ENCODE measurements at regions not wholly inside any gene's neighbourhood (a gene's known extent, or its start where the extent isn't known, plus 50 kb on each side); places are given as distances from the start of the nearest gene placed in this dataset.

DNA sequence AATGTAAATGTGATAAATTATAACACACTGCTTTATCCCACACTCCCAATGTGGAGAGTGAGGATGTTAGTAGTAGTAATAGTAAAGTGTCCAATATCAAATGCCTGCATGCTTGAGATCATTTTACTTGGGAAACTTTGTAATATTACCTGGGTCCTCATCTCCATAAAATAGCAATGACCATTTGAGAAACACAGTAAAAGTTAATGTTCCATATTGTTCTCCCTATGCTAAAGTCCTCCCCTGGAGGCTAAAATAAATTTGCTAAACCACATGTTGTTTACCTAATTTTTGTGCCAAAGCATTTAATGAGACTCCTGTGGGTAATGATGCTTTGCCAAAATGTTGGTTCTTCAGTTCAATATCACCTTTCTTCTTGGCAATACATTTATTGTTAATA is 291.2 kb downstream of the CDH10 start:
- TF ChIP-seq, protein P1, sequence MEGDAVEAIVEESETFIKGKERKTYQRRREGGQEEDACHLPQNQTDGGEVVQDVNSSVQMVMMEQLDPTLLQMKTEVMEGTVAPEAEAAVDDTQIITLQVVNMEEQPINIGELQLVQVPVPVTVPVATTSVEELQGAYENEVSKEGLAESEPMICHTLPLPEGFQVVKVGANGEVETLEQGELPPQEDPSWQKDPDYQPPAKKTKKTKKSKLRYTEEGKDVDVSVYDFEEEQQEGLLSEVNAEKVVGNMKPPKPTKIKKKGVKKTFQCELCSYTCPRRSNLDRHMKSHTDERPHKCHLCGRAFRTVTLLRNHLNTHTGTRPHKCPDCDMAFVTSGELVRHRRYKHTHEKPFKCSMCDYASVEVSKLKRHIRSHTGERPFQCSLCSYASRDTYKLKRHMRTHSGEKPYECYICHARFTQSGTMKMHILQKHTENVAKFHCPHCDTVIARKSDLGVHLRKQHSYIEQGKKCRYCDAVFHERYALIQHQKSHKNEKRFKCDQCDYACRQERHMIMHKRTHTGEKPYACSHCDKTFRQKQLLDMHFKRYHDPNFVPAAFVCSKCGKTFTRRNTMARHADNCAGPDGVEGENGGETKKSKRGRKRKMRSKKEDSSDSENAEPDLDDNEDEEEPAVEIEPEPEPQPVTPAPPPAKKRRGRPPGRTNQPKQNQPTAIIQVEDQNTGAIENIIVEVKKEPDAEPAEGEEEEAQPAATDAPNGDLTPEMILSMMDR (conservative IDR thresholded peaks at IDR 0.05; ENCODE audit: low read depth) = no peak
- POLR2A ChIA-PET (ENCODE audit: low non-redundant PET) = no interaction called here
- no peak overlapping the region for H3K27ac ChIP-seq
- CTCF ChIA-PET = interaction anchor here (0.7 kb wide), 1 partner anchor 8 kb away, joined by 3 read pairs; no protein-coding TSS in a partner anchor
- no peak for DNase-seq (ENCODE audit: low spot score)

DNA sequence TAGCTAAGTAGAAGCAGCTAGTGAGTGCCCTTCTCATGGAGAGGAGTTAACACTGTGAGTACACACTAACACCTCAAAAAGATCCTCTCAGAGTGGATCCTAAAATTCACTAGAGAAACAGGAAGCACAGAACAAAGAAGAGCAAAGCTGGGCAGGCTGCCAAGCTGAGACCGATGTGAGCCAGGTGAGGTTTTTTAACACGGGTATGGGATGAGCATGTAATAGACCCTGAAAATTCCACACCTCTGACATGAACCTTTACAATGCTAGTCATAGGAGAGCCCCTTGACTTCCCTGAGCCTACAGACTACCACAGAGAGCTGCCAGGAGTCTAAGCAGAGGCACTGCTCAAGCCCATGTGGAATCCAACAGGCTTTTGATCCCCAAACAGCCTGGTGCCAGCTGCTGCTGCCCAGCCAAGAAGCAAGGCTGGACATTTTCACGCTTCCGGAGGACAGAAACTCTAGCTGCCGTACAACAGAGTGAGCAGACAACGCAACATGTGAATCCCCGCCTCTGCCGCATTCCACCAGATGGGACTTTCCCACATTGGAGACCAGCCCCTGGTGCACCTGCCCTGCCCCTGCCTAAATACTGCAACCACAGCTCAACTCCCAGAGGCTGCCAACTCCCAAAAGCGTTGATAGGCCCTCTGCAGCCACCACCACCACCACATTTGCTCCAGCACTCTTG is 280.8 kb downstream of the CDH10 start:
- H3K27ac ChIP-seq = no peak overlapping the region
- POLR2A ChIA-PET (ENCODE audit: low non-redundant PET) = no interaction called here
- CTCF ChIA-PET = no interaction called here
- peak; percentile 7 for DNase-seq (ENCODE audit: low spot score)
- TF ChIP-seq, protein P1 (conservative IDR thresholded peaks at IDR 0.05; ENCODE audit: low read depth) = no peak

- ChIA-PET CTCF (no interaction called here), POLR2A (ENCODE audit: low non-redundant PET) (no interaction called here)
- TF ChIP-seq, protein P1 (conservative IDR thresholded peaks at IDR 0.05; ENCODE audit: low read depth) = no peak
- H3K27ac ChIP-seq = no peak overlapping the region
- no peak for DNase-seq (ENCODE audit: low spot score)
Measured at GRCh38 chr5:24364711-24365110, 280.1 kb downstream of the CDH10 start.

- TF ChIP-seq, protein P1 (conservative IDR thresholded peaks at IDR 0.05; ENCODE audit: low read depth) = no peak
- no peak overlapping the region for H3K27ac ChIP-seq
- no peak for DNase-seq (ENCODE audit: low spot score)
- ChIA-PET CTCF (interaction anchor here (0.6 kb wide), 1 partner anchor 237 kb away, joined by 3 read pairs; no protein-coding TSS in a partner anchor), POLR2A (ENCODE audit: low non-redundant PET) (no interaction called here)
Measured at GRCh38 chr5:24365406-24365805, 279.4 kb downstream of the CDH10 start.

- no peak overlapping the region for H3K27ac ChIP-seq
- ChIA-PET POLR2A (ENCODE audit: low non-redundant PET) (no interaction called here), CTCF (no interaction called here)
- TF ChIP-seq, protein P1 (conservative IDR thresholded peaks at IDR 0.05; ENCODE audit: low read depth) = no peak
- DNase-seq (ENCODE audit: low spot score) = no peak
Measured at GRCh38 chr5:24367216-24367615, 277.6 kb downstream of the CDH10 start.

DNA sequence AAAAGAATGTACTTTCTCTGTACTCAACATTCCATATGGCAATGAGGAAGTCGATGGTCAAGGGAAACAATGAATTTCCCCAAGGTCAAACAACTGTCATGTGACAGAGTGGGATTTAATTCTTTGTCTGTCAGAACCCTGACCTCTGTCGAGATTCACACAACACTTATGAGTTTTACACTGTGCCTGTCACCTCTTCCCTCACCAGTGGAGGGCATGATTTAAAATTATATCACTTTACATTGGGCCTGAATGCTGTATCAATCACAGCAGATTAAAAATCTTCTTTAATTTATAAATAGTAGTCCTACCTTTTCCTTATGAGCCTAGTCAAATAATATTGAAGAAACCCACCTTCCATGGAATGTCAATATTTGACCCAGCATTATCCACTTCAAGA is 276.7 kb downstream of the CDH10 start:
- no peak overlapping the region for H3K27ac ChIP-seq
- no peak for DNase-seq (ENCODE audit: low spot score)
- TF ChIP-seq, protein P1 (conservative IDR thresholded peaks at IDR 0.05; ENCODE audit: low read depth) = no peak
- ChIA-PET POLR2A (ENCODE audit: low non-redundant PET) (no interaction called here), CTCF (no interaction called here)

All from RWPE1 (cell line).